Prostate gland (tissue), 2 donors: ENCODE measurements at regions not wholly inside any gene's neighbourhood (a gene's known extent, or its start where the extent isn't known, plus 50 kb on each side); places are given as distances from the start of the nearest gene placed in this dataset.
A peak's percentile ranks its signal among the peaks of the same experiment; 100 is the strongest.

Source experiments
- DNase-seq: peaks from one replicate; pipeline ENCODE4 v3.0.0-alpha.2; 2019; ENCODE audit warnings: low spot score
- H3K27ac ChIP-seq, 2 donors: fragments of 200-600 bp; sonication (generic); 2 replicates each; pipeline ENCODE4 v1.5.1; 2017 to 2019
- H3K27me3 ChIP-seq: fragments of 200-600 bp; sonication (generic); replicated peaks from 2 replicates; pipeline ENCODE4 v1.5.1; 2019; ENCODE audit not compliant: insufficient read depth
- H3K36me3 ChIP-seq, 2 donors: fragments of 200-600 bp; sonication (generic); 1 replicate in 1 of 2; 2 replicates in 1 of 2; pipeline versions ENCODE4 v1.5.1 to v1.8.1; 2017 to 2019
- H3K4me1 ChIP-seq: fragments of 200-600 bp; sonication (generic); replicated peaks from 2 replicates; pipeline ENCODE4 v1.5.1; 2019
- H3K4me3 ChIP-seq, 2 donors: fragments of 200-600 bp; sonication (generic); 2 replicates each; pipeline ENCODE4 v1.5.1; 2017 to 2019
- H3K9me3 ChIP-seq: fragments of 200-600 bp; sonication (generic); 2 replicates; pipeline ENCODE4 v1.5.1; 2017
- CTCF ChIP-seq, 4 experiments: fragments of 200-600 bp in 2 of 4; fragments of 450-650 bp in 2 of 4; sonication (generic) in 2 of 4; IDR thresholded peaks; 1 replicate in 3 of 4; 2 replicates in 1 of 4; pipeline ENCODE4 v1.5.1; 2016 to 2019; ENCODE audit warnings: antibody characterized with exemption in 4 of 4, mild to moderate bottlenecking in 2 of 4, moderate library complexity in 2 of 4
- POLR2A ChIP-seq: fragments of 450-650 bp; IDR thresholded peaks from one replicate; pipeline ENCODE4 v1.6.1; 2016; ENCODE audit warnings: antibody characterized with exemption, mild to moderate bottlenecking
- POLR2AphosphoS5 ChIP-seq: sonication (generic); formaldehyde crosslinking; IDR thresholded peaks from one replicate; pipeline ENCODE4 v1.6.1; 2017; ENCODE audit warnings: antibody characterized with exemption
- WGBS: methylation state at CpG from one replicate; pipeline ENCODE4 v1.1.5; 2018; 5-methylcytosine and 5-hydroxymethylcytosine counted together
- intact Hi-C: fragments of 100-400 bp; cut with DNase I; formaldehyde crosslinking; loops from one replicate; pipeline ENCODE4 v1.14.2; 2022

DNA sequence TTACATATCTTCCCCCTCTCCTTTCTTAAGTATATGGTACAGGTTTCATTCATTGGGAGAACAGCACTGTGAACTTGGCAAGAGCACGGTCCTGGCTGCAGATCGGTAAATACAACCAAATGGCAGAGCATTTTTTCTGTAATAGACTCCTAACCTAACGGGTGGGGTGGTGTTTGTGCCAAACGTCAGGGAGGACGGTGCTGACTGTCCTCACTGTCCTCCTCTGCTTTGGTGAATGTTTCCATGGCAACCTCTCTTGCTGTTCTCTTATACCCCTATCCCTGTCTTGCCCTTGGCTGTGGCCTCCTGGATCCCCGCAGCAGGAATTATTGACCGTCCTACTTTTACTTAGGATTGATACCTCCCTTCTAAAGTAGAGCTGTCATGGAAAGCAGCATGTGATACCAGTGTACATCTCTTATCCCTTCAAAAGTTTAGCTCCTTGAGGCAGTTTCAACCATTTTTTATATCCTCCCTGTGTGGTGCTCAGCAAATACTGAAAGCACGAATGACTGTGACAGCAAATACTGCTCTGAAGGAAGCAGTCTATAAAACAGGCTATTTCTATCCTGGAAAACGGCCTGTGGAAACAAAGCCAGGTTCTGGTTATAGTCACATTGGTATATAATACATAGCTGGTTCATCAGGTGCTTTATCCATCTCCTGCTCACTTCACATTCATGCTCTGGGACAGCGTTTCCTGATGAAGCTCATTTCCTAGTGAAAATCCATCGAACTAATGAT, 275.4 kb upstream of the C2CD4B start:
- no peak overlapping the region for H3K4me3 ChIP-seq

DNA sequence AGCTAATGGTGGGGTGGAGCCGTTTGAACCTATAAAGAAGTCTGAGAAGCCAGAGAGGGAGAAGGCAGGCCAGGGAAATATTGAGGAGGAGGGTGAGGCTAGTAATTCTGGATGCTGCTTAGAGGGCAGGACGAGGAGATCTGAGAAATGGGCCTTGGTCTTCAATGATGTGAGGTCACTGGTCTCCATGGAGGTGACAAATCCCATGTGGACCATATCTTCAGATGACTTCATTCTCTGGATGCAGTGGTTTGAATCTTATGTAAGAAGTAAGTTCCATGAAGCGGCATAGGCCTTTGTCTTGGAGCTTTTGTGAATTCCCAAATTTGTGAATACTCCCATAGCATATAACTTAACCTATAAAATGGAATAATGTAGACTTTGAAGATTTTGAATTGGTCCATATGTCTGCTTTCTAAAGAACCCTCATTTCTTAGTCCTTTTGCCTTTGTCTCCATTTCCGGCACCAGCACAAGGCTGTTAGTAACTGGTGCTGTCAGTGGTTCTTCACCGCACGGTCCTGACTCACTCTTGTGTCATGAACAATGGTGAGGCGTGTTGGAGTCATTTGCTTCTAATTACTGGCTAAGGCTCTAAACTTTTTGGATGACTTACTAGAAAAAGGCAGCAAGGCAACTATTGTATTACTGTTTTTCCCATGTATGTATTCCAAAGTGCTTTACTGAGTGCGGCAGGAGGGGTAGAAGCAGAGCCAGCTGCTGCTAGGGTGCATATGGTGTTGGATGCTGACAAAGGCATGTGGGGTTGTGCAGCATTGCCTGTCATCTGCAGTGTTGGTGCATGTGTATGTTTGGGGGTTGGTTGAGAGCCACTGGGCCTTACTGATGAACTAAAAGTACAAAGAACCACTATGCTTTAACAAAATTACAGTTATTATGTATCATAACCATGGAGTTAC, 279.3 kb upstream of the C2CD4B start:
- TF ChIP-seq POLR2A: no peak
- TF ChIP-seq CTCF (IDR thresholded peaks at IDR 0.05): no peak
- no peak for TF ChIP-seq POLR2AphosphoS5
- Histone ChIP-seq H3K27me3 (no peaks in the 10 kb centered on the region), H3K27ac (no peak overlapping the region), H3K9me3 (no peaks in the 10 kb centered on the region), H3K4me3 (no peak overlapping the region), H3K4me1 (peaks cover 5% of the 10 kb centered on the region), H3K36me3 (no peaks in the 10 kb centered on the region)
- no peak for DNase-seq
- intact Hi-C loops: no loop called here
- WGBS: 89% methylated on average over 8 of the region's 8 CpGs

More for the DNA sequence above, 275.4 kb upstream of the C2CD4B start:
- WGBS: 35% methylated on average over 11 of the region's 11 CpGs
- intact Hi-C loops: no loop called here
- Histone ChIP-seq H3K27ac (peak overlapping the region; percentile 58 to 72), H3K9me3 (no peaks in the 10 kb centered on the region), H3K36me3 (no peaks in the 10 kb centered on the region), H3K27me3 (no peaks in the 10 kb centered on the region), H3K4me1 (peaks cover 5% of the 10 kb centered on the region)
- TF ChIP-seq POLR2A (no peak), CTCF (IDR thresholded peaks at IDR 0.05) (no peak), POLR2AphosphoS5 (peak; percentile 69)
- peak; percentile 71 for DNase-seq

- H3K36me3 ChIP-seq: no peaks in the 10 kb centered on the region
- no peak for TF ChIP-seq POLR2A
- no peak for TF ChIP-seq CTCF (IDR thresholded peaks at IDR 0.05)
- TF ChIP-seq POLR2AphosphoS5: no peak
- intact Hi-C loops: no loop called here
- H3K4me3 ChIP-seq: no peak overlapping the region
- no peak overlapping the region for H3K27ac ChIP-seq
- DNase-seq: no peak
- H3K9me3 ChIP-seq: no peaks in the 10 kb centered on the region
- H3K27me3 ChIP-seq: no peaks in the 10 kb centered on the region
- WGBS: 90% methylated on average over 2 of the region's 2 CpGs
- H3K4me1 ChIP-seq: peaks cover 2% of the 10 kb centered on the region
Measured at GRCh38 chr15:62445244-62445643, 280.2 kb upstream of the C2CD4B start.

- H3K36me3 ChIP-seq: no peaks in the 10 kb centered on the region
- intact Hi-C loops: no loop called here
- no peaks in the 10 kb centered on the region for H3K9me3 ChIP-seq
- H3K4me1 ChIP-seq: no peaks in the 10 kb centered on the region
- WGBS: 78% methylated on average over 5 of the region's 5 CpGs
- no peak for TF ChIP-seq POLR2AphosphoS5
- no peak for TF ChIP-seq CTCF (IDR thresholded peaks at IDR 0.05)
- TF ChIP-seq POLR2A: no peak
- H3K27ac ChIP-seq: no peak overlapping the region
- H3K4me3 ChIP-seq: no peak overlapping the region
- no peaks in the 10 kb centered on the region for H3K27me3 ChIP-seq
- DNase-seq: no peak
Measured at GRCh38 chr15:62446984-62447383, 281.9 kb upstream of the C2CD4B start.
